Esophagus muscularis mucosa (tissue), 3 donors: ENCODE measurements at regions not wholly inside any gene's neighbourhood (a gene's known extent, or its start where the extent isn't known, plus 50 kb on each side); places are given as distances from the start of the nearest gene placed in this dataset.

ENCODE experiments used
- small RNA-seq, 3 donors: library from RNA; depleted of rRNA; stranded (forward); fragments of <200 nt; gene quantifications; one replicate each; pipeline ENCODE3, GENCODE V24; 2016

Small RNA genes lying in the stretch of these regions (small RNA-seq; reads per million reads assigned to genes)
- gene AL137067.1: 0 reads per million in 3 donors
- gene AL137067.2: 0 reads per million in 3 donors
